ENCODE measurements at regions not wholly inside any gene's neighbourhood (a gene's known extent, or its start where the extent isn't known, plus 50 kb on each side); places are given as distances from the start of the nearest gene placed in this dataset.

DNA sequence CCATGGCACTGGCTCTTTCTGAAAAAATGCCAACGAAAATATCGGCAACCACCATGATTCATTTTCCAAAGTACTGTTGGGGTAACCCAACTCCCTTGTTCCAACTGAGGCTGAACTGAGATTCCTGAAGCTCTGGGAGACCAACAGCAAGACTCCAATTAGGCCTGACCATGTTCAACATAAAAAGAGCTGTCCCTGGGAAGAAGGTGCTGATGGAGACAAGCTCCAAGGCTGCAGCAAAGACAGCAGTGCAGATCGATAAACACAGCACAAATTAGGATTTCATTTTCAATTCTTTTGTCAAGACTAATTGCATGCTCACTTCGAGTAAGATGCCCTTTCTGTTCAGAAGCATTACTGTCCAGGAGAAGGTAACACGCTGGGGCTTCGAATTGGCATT, 968.0 kb downstream of the UQCRFS1 start:
- TF ChIP-seq, protein P1, sequence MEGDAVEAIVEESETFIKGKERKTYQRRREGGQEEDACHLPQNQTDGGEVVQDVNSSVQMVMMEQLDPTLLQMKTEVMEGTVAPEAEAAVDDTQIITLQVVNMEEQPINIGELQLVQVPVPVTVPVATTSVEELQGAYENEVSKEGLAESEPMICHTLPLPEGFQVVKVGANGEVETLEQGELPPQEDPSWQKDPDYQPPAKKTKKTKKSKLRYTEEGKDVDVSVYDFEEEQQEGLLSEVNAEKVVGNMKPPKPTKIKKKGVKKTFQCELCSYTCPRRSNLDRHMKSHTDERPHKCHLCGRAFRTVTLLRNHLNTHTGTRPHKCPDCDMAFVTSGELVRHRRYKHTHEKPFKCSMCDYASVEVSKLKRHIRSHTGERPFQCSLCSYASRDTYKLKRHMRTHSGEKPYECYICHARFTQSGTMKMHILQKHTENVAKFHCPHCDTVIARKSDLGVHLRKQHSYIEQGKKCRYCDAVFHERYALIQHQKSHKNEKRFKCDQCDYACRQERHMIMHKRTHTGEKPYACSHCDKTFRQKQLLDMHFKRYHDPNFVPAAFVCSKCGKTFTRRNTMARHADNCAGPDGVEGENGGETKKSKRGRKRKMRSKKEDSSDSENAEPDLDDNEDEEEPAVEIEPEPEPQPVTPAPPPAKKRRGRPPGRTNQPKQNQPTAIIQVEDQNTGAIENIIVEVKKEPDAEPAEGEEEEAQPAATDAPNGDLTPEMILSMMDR (conservative IDR thresholded peaks at IDR 0.05), result no peak
- TF ChIP-seq EZH2 (IDR thresholded peaks at IDR 0.05; ENCODE audit: low read depth), result no peak

All from PC-9 (cell line).